HUDEP-2 (cell line): ENCODE measurements at regions not wholly inside any gene's neighbourhood (a gene's known extent, or its start where the extent isn't known, plus 50 kb on each side); places are given as distances from the start of the nearest gene placed in this dataset.
"Not testable (repeated sequence)": the region's sequence is repeated elsewhere in the genome, so short reads cannot be mapped to it uniquely, and the experiment has no call there.

Source experiments
- DNase-seq, 76 experiments: peaks; one replicate each; lab custom pipeline; 2025; ENCODE audit not compliant: unreplicated experiment in 76 of 76; lab: John Stamatoyannopoulos, UW

- DNase-seq: no peak
Measured at GRCh38 chr5:159493696-159494095, 163.4 kb upstream of the IL12B start.

DNA sequence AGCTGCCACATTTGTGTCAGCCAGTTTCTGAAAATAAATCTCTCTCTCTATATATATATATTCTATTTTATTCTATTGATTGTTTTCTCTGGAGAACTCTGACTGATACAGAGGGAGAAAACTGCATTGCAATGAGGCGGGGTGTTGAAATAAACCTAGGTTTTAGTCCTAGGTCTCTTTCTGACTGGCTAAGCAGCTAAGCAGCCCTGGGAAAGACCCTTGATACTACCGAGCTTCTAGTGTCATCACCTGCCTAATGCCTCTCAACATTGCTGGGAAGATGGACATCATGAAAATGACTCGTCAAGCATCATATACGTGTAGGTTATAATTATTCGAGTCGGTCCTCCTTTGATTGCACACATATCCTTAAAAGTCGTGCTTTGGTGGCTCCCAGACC is 166.5 kb upstream of the IL12B start:
- DNase-seq: no peak

GRCh38 chr5:159497221-159497620 is 166.9 kb upstream of the IL12B start:
- no peak for DNase-seq

DNA sequence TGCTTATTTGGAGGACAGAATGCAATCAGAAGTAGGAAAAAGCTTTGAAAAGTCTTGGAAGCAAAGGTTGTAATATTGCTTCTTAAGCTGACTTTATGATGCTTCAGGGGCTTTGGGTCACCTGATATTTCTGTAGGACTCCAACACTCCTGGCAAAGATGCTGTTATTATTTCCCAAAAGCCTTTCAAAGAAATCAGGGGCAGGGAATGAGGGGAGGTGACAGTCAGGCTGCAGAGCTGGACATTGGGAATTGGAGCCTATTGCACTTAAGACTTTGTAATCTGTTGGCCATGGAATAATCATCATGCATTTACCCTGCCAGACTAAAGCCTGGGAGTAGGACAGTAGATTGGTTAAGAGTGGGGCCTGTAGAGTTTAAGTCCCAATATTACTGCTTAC is 168.3 kb upstream of the IL12B start:
- DNase-seq: no peak

DNA sequence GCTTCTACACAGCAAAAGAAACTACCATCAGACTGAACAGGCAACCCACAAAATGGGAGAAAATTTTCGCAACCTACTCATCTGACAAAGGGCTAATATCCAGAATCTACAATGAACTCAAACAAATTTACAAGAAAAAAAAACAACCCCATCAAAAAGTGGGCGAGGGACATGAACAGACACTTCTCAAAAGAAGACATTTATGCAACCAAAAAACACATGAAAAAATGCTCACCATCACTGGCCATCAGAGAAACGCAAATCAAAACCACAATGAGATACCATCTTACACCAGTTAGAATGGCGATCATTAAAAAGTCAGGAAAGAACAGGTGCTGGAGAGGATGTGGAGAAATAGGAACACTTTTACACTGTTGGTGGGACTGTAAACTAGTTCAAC is 171.8 kb upstream of the IL12B start:
- not testable (repeated sequence) for DNase-seq

DNA sequence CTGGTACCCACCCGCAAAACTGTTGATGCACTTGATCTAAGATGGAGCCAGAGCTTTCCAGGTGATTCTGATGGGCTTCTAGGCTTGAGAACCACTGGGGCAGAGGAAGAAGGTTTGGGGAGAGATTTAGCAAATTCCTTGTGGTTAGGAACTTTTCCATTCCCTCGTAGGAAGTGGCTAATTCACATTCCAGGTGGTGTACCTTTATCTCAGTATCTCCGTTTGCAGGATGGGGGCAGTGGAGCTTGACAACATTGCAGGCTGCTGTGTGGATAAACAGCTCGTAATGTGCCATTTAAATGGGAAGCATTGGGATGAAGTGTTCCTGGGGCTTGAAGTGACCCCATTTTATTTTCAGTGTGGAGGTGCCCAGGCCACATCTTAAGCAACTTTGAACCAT is 172.9 kb upstream of the IL12B start:
- DNase-seq: no peak

GRCh38 chr5:159504106-159504856 is 174.0 kb upstream of the IL12B start:
- no peak for DNase-seq

DNA sequence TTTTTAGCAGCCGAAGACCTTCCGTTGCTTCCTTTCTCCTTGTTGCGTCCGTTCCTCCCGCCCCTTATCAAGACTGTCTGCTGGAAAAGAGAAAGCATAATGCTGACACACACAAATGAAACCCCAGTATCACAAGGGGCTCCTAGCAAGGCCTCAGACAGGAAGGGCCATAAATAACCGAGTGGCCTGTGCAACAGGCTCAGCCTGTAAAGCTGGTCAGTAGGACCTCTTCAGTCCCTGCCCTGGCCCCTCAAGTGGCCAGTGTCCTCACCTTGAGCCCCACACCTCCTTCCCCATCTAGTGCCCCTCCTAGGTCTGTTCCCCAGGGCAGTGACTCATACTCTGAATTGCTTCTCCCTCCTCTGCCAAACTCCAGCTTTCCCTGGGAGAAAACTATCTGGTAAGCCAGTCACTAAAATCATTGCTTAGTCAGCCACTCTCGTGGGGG is 174.6 kb upstream of the IL12B start:
- no peak for DNase-seq

- no peak for DNase-seq
Measured at GRCh38 chr5:159507055-159507454, 176.8 kb upstream of the IL12B start.

DNA sequence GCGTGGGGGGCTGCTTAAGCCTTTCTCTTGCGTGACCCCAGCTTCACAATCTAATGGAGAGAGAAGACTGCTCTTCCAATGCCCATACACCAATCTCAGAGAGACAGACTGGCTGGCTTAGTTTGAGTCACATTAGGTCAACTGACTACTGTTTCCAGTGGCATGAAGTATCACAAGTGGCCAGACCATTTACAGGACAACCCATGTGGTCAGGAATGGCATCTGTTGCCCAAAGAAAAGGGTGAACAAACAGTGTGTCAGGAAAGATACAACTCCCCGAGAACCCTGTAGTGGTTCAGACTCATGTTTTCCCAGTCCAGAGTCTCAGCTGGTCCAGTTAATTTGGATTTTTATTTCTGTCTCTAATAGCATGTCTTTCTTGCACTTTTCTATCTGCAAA is 177.4 kb upstream of the IL12B start:
- no peak for DNase-seq

DNA sequence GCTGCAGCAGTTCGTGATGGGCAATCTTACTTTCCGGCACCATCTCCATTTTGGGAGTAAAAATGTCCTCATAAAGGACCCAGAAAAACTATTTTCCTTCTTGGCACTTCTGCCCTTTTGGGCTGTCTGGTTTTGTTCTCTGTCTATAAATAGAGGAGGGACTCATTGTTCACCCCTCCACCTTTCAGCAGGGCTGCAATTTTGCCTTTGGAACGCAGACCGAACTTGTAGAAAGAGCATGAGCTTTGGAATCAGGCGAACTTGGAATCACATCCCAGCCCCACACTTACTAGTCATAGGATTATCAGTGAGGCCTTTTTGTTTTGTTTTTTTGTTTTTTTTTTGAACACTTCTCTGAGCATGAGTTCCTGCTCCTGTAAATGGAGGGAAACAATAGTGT is 178.1 kb upstream of the IL12B start:
- DNase-seq: no peak

- no peak for DNase-seq
Measured at GRCh38 chr5:159509002-159509660, 178.8 kb upstream of the IL12B start.

DNA sequence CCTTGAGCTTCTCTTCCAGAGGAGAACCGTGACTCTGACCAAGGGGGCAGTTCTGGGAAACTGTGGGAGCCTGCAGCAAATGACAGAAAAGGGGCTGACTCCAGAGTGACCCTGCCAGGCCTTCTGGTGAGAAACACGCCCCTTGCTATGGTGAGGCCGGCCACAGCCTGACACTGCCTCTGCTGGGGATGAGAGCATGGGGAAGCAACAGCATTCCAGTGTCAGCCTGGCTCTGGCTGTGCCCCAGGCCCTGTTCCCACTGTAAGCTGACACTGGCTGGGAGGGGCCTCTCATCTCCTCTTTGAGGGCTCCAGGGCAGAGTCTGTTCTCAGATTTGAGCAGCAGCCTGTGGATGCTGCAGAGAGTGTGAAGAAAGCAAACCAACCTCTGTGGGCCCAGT is 180.0 kb upstream of the IL12B start:
- DNase-seq: no peak

GRCh38 chr5:159511570-159511969 is 181.3 kb upstream of the IL12B start:
- DNase-seq: no peak

DNA sequence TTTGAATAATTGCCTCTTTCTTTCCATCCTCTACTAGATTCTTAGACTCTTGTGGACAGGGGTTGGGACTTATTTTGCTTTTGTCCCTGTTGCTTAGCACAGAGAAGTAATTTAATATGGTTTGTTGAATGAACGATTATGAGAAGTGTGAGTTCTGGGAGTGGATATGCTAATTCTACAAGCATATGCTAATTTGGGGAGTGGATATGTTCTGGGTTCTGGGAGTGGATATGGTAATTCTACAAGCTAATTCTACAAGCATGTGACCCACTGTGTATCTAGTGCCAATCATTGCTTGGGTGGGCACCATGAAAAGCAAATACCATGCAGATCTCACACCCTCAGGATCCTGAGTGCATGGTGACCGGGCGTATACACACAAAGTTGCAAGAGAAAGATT is 181.8 kb upstream of the IL12B start:
- DNase-seq: no peak

- DNase-seq: no peak
Measured at GRCh38 chr5:159514229-159514810, 184.0 kb upstream of the IL12B start.

- DNase-seq: no peak
Measured at GRCh38 chr5:159515197-159515596, 184.9 kb upstream of the IL12B start.

- DNase-seq: peak in 61 of 76 experiments; percentile 2 to 67 (median 37)
Measured at GRCh38 chr5:159515909-159516415, 185.7 kb upstream of the IL12B start.

DNA sequence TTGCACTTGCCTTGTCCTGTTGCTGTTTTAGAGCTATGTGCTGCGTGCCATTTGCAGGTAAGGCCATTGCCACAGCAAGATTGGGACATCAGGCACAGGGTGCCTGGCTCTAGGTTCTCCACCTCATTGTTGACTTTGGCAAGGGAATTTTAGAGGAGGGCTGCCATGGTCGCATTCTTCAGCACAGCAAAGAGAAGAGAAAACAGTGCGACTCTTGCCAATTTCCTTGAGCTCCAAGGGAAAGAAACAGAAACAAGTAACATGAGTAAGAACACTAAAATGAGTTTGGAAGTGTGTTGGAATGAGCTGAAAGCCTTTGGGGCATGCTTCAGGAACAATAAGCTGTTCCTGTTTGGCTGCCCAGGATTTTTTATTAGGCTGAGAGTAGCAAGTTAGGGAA is 188.1 kb upstream of the IL12B start:
- no peak for DNase-seq

GRCh38 chr5:159519365-159519764 is 189.1 kb upstream of the IL12B start:
- no peak for DNase-seq

GRCh38 chr5:159522841-159523240 is 192.6 kb upstream of the IL12B start:
- no peak for DNase-seq

DNA sequence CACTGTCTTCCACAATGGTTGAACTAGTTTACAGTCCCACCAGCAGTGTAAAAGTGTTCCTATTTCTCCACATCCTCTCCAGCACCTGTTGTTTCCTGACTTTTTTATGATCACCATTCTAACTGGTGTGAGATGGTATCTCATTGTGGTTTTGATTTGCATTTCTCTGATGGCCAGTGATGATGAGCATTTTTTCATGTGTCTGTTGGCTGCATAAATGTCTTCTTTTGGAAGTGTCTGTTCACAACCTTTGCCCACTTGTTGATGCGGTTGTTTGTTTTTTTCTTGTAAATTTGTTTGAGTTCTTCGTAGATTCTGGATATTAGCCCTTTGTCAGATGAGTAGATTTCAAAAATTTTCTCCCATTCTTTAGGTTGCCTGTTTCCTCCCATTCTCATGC is 194.0 kb upstream of the IL12B start:
- DNase-seq: not testable (repeated sequence)
